H1 (cell line): ENCODE measurements at regions not wholly inside any gene's neighbourhood (a gene's known extent, or its start where the extent isn't known, plus 50 kb on each side); places are given as distances from the start of the nearest gene placed in this dataset.
"Not testable (repeated sequence)": the region's sequence is repeated elsewhere in the genome, so short reads cannot be mapped to it uniquely, and the experiment has no call there.

Experiments
- CTCF ChIA-PET: fragments of 300-600 bp; sonication (Branson Sonifier 250); formaldehyde crosslinking; loops from one replicate; lab custom pipeline; 2021; ENCODE audit not compliant: partially characterized antibody; lab: Charles Lee
- POLR2A ChIA-PET: fragments of 300-600 bp; sonication (Branson Sonifier 250); formaldehyde crosslinking; loops from one replicate; lab custom pipeline; 2021; ENCODE audit warnings: inconsistent platforms; ENCODE audit not compliant: partially characterized antibody; lab: Charles Lee
- DNase-seq, 2 experiments: peaks; one replicate each; pipeline versions ENCODE4 v3.0.0 to v3.0.0-alpha.2; 2010 to 2022; ENCODE audit warnings: low spot score in 2 of 2, low read depth in 1 of 2, mixed read lengths in 1 of 2
- FAIRE-seq: peaks from 2 replicates; lab custom pipeline; 2011; peaks lifted over from hg19 to GRCh38; lab: Jason Lieb, UNC
- H2AFZ ChIP-seq: 2 replicates; pipeline ENCODE4 v1.8.1; 2012; ENCODE audit warnings: low read length, inconsistent platforms
- H2AK5ac ChIP-seq: 2 replicates; pipeline ENCODE4 v1.6.1; 2013; ENCODE audit warnings: low read depth, low read length
- H2BK120ac ChIP-seq: replicated peaks from 2 replicates; pipeline ENCODE3; 2013; ENCODE audit warnings: low read depth, low read length, inconsistent platforms
- H2BK12ac ChIP-seq: 2 replicates; pipeline ENCODE4 v1.6.1; 2013; ENCODE audit warnings: low read depth, low read length
- H2BK15ac ChIP-seq: 2 replicates; pipeline ENCODE4 v1.6.1; 2013; ENCODE audit warnings: low read length
- H2BK20ac ChIP-seq: 2 replicates; pipeline ENCODE4 v1.6.1; 2013; ENCODE audit warnings: low read length
- H2BK5ac ChIP-seq: 2 replicates; pipeline ENCODE4 v1.6.1; 2013; ENCODE audit warnings: low read depth, low read length
- H3K14ac ChIP-seq: 2 replicates; pipeline ENCODE4 v1.6.1; 2013; ENCODE audit warnings: inconsistent platforms; ENCODE audit not compliant: insufficient read length
- H3K18ac ChIP-seq: 2 replicates; pipeline ENCODE4 v1.6.1; 2013; ENCODE audit warnings: low read length; ENCODE audit errors: extremely low read depth
- H3K23ac ChIP-seq: 2 replicates; pipeline ENCODE4 v1.6.1; 2013; ENCODE audit warnings: inconsistent platforms; ENCODE audit not compliant: insufficient read length
- H3K23me2 ChIP-seq: 2 replicates; pipeline ENCODE4 v1.6.1; 2013; ENCODE audit warnings: low read depth, low read length
- H3K27ac ChIP-seq: 2 replicates; pipeline ENCODE4 v1.6.1; 2011; ENCODE audit warnings: low read depth, low read length, inconsistent platforms
- H3K27me3 ChIP-seq, 4 experiments: replicated peaks in 1 of 4; 1 replicate in 1 of 4; 2 replicates in 3 of 4; pipeline versions ENCODE4 v1.6.1 to v1.8.1; 2011 to 2013; ENCODE audit warnings: low read length in 3 of 4, mild to moderate bottlenecking in 3 of 4, inconsistent platforms in 2 of 4, mixed read lengths in 2 of 4, moderate library complexity in 1 of 4; ENCODE audit not compliant: control insufficient read depth in 3 of 4, insufficient read depth in 3 of 4; ENCODE audit errors: extremely low read depth in 1 of 4
- H3K36me3 ChIP-seq, 4 experiments: 2 replicates each; pipeline versions ENCODE4 v1.6.1 to v1.8.1; 2011 to 2013; ENCODE audit warnings: mild to moderate bottlenecking in 4 of 4, low read length in 3 of 4, moderate library complexity in 2 of 4, control low read depth in 1 of 4, inconsistent platforms in 1 of 4; ENCODE audit not compliant: insufficient read depth in 4 of 4, control insufficient read depth in 2 of 4
- H3K4ac ChIP-seq: replicated peaks from 2 replicates; pipeline ENCODE3; 2013; ENCODE audit warnings: low read length, low read depth, mixed read lengths, inconsistent platforms; ENCODE audit not compliant: insufficient read length
- H3K4me1 ChIP-seq, 4 experiments: replicated peaks in 1 of 4; 1 replicate in 1 of 4; 2 replicates in 3 of 4; pipeline versions ENCODE4 v1.6.1 to v1.8.1; 2011 to 2013; ENCODE audit warnings: low read length in 3 of 4, inconsistent platforms in 2 of 4, mixed read lengths in 1 of 4; ENCODE audit not compliant: insufficient read depth in 4 of 4, control insufficient read depth in 3 of 4
- H3K4me2 ChIP-seq, 2 experiments: 2 replicates each; pipeline versions ENCODE4 v1.6.1 to v1.8.1; 2011 to 2013; ENCODE audit warnings: low read depth in 2 of 2, low read length in 2 of 2, control low read depth in 1 of 2, inconsistent platforms in 1 of 2, mild to moderate bottlenecking in 1 of 2; ENCODE audit not compliant: insufficient read depth in 1 of 2
- H3K4me3 ChIP-seq, 4 experiments: fragments of 200-600, 300-600 bp in 1 of 4; sonication (generic), shearing (Covaris generic), sonication (Bioruptor Twin) in 1 of 4; 2 replicates each; pipeline versions ENCODE4 v1.5.1 to v1.8.1; 2011 to 2016; ENCODE audit warnings: low read length in 4 of 4, low read depth in 3 of 4, control low read depth in 2 of 4, inconsistent platforms in 2 of 4, mild to moderate bottlenecking in 2 of 4, mixed read lengths in 1 of 4, moderate library complexity in 1 of 4; ENCODE audit not compliant: insufficient read depth in 2 of 4; ENCODE audit errors: extremely low read depth in 1 of 4
- H3K56ac ChIP-seq: replicated peaks from 2 replicates; pipeline ENCODE3; 2013; ENCODE audit warnings: low read depth, mild to moderate bottlenecking, mixed read lengths, low read length, inconsistent platforms; ENCODE audit not compliant: insufficient read length
- H3K79me1 ChIP-seq: 2 replicates; pipeline ENCODE4 v1.6.1; 2013; ENCODE audit warnings: low read depth, low read length, control low read depth
- H3K79me2 ChIP-seq, 2 experiments: 2 replicates each; pipeline versions ENCODE4 v1.6.1 to v1.8.1; 2012 to 2013; ENCODE audit warnings: low read length in 2 of 2, mild to moderate bottlenecking in 2 of 2, inconsistent platforms in 1 of 2; ENCODE audit not compliant: insufficient read depth in 2 of 2, control insufficient read depth in 1 of 2
- H3K9ac ChIP-seq, 4 experiments: replicated peaks in 1 of 4; 1 replicate in 1 of 4; 2 replicates in 3 of 4; pipeline versions ENCODE4 v1.6.1 to v1.8.1; 2011 to 2013; ENCODE audit warnings: low read depth in 3 of 4, low read length in 3 of 4, control low read depth in 2 of 4, mild to moderate bottlenecking in 2 of 4, moderate library complexity in 2 of 4, inconsistent platforms in 1 of 4; ENCODE audit errors: extremely low read depth in 1 of 4
- H3K9me3 ChIP-seq, 2 experiments: 2 replicates each; pipeline versions ENCODE4 v1.6.1 to v1.8.1; 2012 to 2013; ENCODE audit warnings: mild to moderate bottlenecking in 2 of 2, moderate library complexity in 2 of 2, control low read depth in 1 of 2, inconsistent platforms in 1 of 2, low read depth in 1 of 2, low read length in 1 of 2, mixed read lengths in 1 of 2; ENCODE audit not compliant: insufficient read depth in 2 of 2
- H4K20me1 ChIP-seq, 2 experiments: replicated peaks in 1 of 2; 2 replicates each; pipeline versions ENCODE3 to v1.8.1; 2011 to 2013; ENCODE audit warnings: inconsistent platforms in 2 of 2, low read length in 2 of 2, mild to moderate bottlenecking in 1 of 2; ENCODE audit not compliant: insufficient read depth in 2 of 2, control insufficient read depth in 1 of 2
- H4K5ac ChIP-seq: 2 replicates; pipeline ENCODE4 v1.6.1; 2013; ENCODE audit warnings: low read length, low read depth, mixed read lengths, inconsistent platforms; ENCODE audit not compliant: insufficient read length
- H4K8ac ChIP-seq: 2 replicates; pipeline ENCODE4 v1.8.0; 2013; ENCODE audit warnings: mild to moderate bottlenecking, moderate library complexity, low read length, inconsistent platforms; ENCODE audit not compliant: insufficient read depth; ENCODE audit errors: extremely low read depth
- H4K91ac ChIP-seq: replicated peaks from 2 replicates; pipeline ENCODE3; 2013; ENCODE audit warnings: low read length, mixed read lengths, inconsistent platforms; ENCODE audit not compliant: insufficient read length
- WGBS, 2 experiments: shearing (Covaris generic) in 1 of 2; methylation state at CpG; one replicate each; pipeline versions ENCODE4 v1.1.6 to v1.1.7; 2013 to 2015; ENCODE audit warnings: low lambda C conversion rate in 2 of 2, mixed read lengths in 2 of 2, inconsistent platforms in 1 of 2, low coverage in 1 of 2, missing lambda C conversion rate in 1 of 2; ENCODE audit not compliant: insufficient replicate concordance in 2 of 2, insufficient coverage in 1 of 2, insufficient read length in 1 of 2; ENCODE audit errors: extremely low coverage in 1 of 2, missing lambda C conversion rate in 1 of 2; 5-methylcytosine and 5-hydroxymethylcytosine counted together

DNA sequence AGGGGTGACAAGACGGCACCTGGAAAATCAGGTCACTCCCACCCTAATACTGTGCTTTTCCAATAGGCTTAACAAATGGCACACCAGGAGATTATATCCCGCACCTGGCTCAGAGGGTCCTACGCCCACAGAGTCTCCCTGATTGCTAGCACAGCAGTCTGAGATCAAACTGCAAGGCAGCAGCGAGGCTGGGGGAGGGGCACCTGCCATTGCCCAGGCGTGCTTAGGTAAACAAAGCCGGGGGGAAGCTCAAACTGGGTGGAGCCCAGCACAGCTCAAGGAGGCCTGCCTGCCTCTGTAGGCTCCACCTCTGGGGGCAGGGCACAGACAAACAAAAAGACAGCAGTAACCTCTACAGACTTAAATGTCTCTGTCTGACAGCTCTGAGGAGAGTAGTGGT, 87.4 kb upstream of the PCED1B start:
- H3K4me3 ChIP-seq, H4K20me1 ChIP-seq, H3K79me1 ChIP-seq, H3K56ac ChIP-seq, H4K5ac ChIP-seq, H3K9ac ChIP-seq, H3K14ac ChIP-seq, H4K91ac ChIP-seq, H2BK120ac ChIP-seq, H3K18ac ChIP-seq, H3K36me3 ChIP-seq, H3K27me3 ChIP-seq, H2BK5ac ChIP-seq, H3K4me2 ChIP-seq, H3K79me2 ChIP-seq, H2BK15ac ChIP-seq, FAIRE-seq, H3K4me1 ChIP-seq, H2BK20ac ChIP-seq, H4K8ac ChIP-seq, H3K27ac ChIP-seq, H3K4ac ChIP-seq, H3K23me2 ChIP-seq, H2AFZ ChIP-seq, POLR2A ChIA-PET, DNase-seq, H2AK5ac ChIP-seq, H3K23ac ChIP-seq, H2BK12ac ChIP-seq: not testable (repeated sequence)
- WGBS, 2 experiments, result 85% methylated on average over 6 of the region's 6 CpGs; no CpG with 5 or more reads in 1 of the 2 experiments
- CTCF ChIA-PET, result interaction anchor here (1.4 kb wide), 1 partner anchor 315 kb away, joined by 4 read pairs; no protein-coding TSS in a partner anchor
- peaks cover 11 to 15% of the 10 kb centered on the region in 2 experiments; a peak in 3 of 4 replicates for H3K9me3 ChIP-seq
